ENCODE measurements at regions not wholly inside any gene's neighbourhood (a gene's known extent, or its start where the extent isn't known, plus 50 kb on each side); places are given as distances from the start of the nearest gene placed in this dataset.

- no peak for TF ChIP-seq GATA3 (IDR thresholded peaks at IDR 0.05; ENCODE audit: low read depth, low read length)
- TF ChIP-seq GATA2 (IDR thresholded peaks at IDR 0.05; ENCODE audit: low read depth, low read length) = no peak
Measured at GRCh38 chr16:86959091-86959651, 358.0 kb downstream of the C16orf95 start.
